OCI-LY1 (cell line): ENCODE measurements at regions not wholly inside any gene's neighbourhood (a gene's known extent, or its start where the extent isn't known, plus 50 kb on each side); places are given as distances from the start of the nearest gene placed in this dataset.

Experiments used
- H2AFZ ChIP-seq: fragments of 200-600 bp; sonication (generic), shearing (Covaris generic); 2 replicates; pipeline ENCODE4 v1.6.0; 2014; ENCODE audit warnings: antibody characterized with exemption, mild to moderate bottlenecking, low read length
- H3F3A ChIP-seq: fragments of 200-600 bp; sonication (generic), shearing (Covaris generic); 2 replicates; pipeline ENCODE4 v1.6.0; 2014; ENCODE audit warnings: mild to moderate bottlenecking, antibody characterized with exemption, low read length, moderate library complexity; ENCODE audit not compliant: insufficient read depth
- H3K27ac ChIP-seq: fragments of 200-600 bp; sonication (generic); 2 replicates; pipeline ENCODE4 v1.5.1; 2014; ENCODE audit warnings: low read length, mixed run types, mild to moderate bottlenecking, low read depth; ENCODE audit not compliant: poor library complexity, severe bottlenecking
- H3K27me3 ChIP-seq: fragments of 200-600 bp; sonication (generic); 2 replicates; pipeline ENCODE4 v1.6.0; 2014; ENCODE audit warnings: antibody characterized with exemption, mild to moderate bottlenecking, low read length, moderate library complexity; ENCODE audit not compliant: insufficient read depth
- H3K36me3 ChIP-seq: fragments of 200-600 bp; sonication (generic); 2 replicates; pipeline ENCODE4 v1.6.1; 2014; ENCODE audit warnings: mild to moderate bottlenecking, antibody characterized with exemption, low read length, moderate library complexity, mixed read lengths; ENCODE audit not compliant: insufficient read depth
- H3K4me1 ChIP-seq: fragments of 200-600 bp; sonication (generic); 2 replicates; pipeline ENCODE4 v1.5.1; 2014; ENCODE audit warnings: mild to moderate bottlenecking, low read length, moderate library complexity; ENCODE audit not compliant: insufficient read depth, severe bottlenecking
- H3K4me2 ChIP-seq: fragments of 200-600 bp; sonication (generic), shearing (Covaris generic); 2 replicates; pipeline ENCODE4 v1.6.1; 2014; ENCODE audit warnings: low read length
- H3K4me3 ChIP-seq: fragments of 200-600 bp; sonication (generic); 2 replicates; pipeline ENCODE4 v1.5.1; 2014; ENCODE audit warnings: low read length, low read depth, mild to moderate bottlenecking, mixed read lengths; ENCODE audit not compliant: poor library complexity, severe bottlenecking
- H3K79me2 ChIP-seq: fragments of 200-600 bp; shearing (Covaris generic); 2 replicates; pipeline ENCODE4 v1.6.1; 2016; ENCODE audit warnings: mixed run types, low read length, mixed read lengths; ENCODE audit not compliant: insufficient read depth
- H3K9ac ChIP-seq: fragments of 200-600 bp; sonication (generic), shearing (Covaris generic); 2 replicates; pipeline ENCODE4 v1.6.1; 2014; ENCODE audit warnings: mild to moderate bottlenecking, low read length, mixed read lengths
- H3K9me2 ChIP-seq: fragments of 200-600 bp; sonication (generic), shearing (Covaris generic); 2 replicates; pipeline ENCODE4 v1.6.1; 2014; ENCODE audit warnings: low read depth, mild to moderate bottlenecking, low read length, mixed read lengths
- H3K9me3 ChIP-seq: fragments of 200-600 bp; shearing (Covaris generic); 2 replicates; pipeline ENCODE4 v1.6.1; 2014; ENCODE audit warnings: low read length, mixed read lengths
- H4K20me1 ChIP-seq: fragments of 200-600 bp; sonication (generic), shearing (Covaris generic); 2 replicates; pipeline ENCODE4 v1.6.0; 2016; ENCODE audit warnings: mild to moderate bottlenecking, low read length; ENCODE audit not compliant: insufficient read depth
- CTCF ChIP-seq: fragments of 200-600 bp; sonication (generic), shearing (Covaris generic); IDR thresholded peaks from 2 replicates; pipeline ENCODE4 v1.5.1; 2017; ENCODE audit warnings: mild to moderate bottlenecking, antibody characterized with exemption, low read length, moderate library complexity, mixed read lengths
- EZH2 ChIP-seq: fragments of 200-600 bp; sonication (generic), shearing (Covaris generic); IDR thresholded peaks from 2 replicates; pipeline ENCODE4 v1.8.0; 2017; ENCODE audit warnings: borderline replicate concordance, mixed run types, mild to moderate bottlenecking, antibody characterized with exemption, low read length, moderate library complexity, mixed read lengths

- H3K9me2 ChIP-seq = no peaks in the 10 kb centered on the region
- no peak overlapping the region for H3K4me2 ChIP-seq
- no peak overlapping the region for H2AFZ ChIP-seq
- H3K9me3 ChIP-seq = no peaks in the 10 kb centered on the region
- no peaks in the 10 kb centered on the region for H4K20me1 ChIP-seq
- H3K4me3 ChIP-seq = no peak overlapping the region
- H3K9ac ChIP-seq = no peak overlapping the region
- no peaks in the 10 kb centered on the region for H3K4me1 ChIP-seq
- no peaks in the 10 kb centered on the region for H3K36me3 ChIP-seq
- no peaks in the 10 kb centered on the region for H3F3A ChIP-seq
- H3K27ac ChIP-seq = no peak overlapping the region
- TF ChIP-seq EZH2 (no peak), CTCF (no peak)
- no peaks in the 10 kb centered on the region for H3K27me3 ChIP-seq
- no peaks in the 10 kb centered on the region for H3K79me2 ChIP-seq
These were observed 256.9 kb upstream of the SESN3 start for GRCh38 chr11:95487938-95488337.

DNA sequence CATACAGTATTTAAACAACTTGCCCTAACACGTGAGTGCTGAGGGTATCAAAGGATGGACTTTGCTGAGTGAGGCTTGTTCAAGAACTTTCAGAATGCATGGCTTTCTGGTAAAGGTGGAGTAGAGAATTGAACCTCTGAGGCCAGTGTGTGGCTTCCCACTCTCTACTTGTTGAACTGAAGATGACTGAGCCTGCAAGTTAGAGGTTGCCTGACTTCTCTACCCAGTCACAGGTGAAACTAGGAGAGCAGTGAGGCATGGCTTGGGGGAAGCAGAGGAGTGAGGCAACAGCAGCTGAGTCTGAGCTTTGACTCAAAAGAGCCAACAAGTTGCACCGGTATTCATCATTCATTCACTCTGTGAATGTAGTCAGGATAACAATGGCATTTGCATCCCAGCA lies 256.4 kb upstream of the SESN3 start:
- no peak overlapping the region for H3K9ac ChIP-seq
- H3K4me2 ChIP-seq = no peak overlapping the region
- H3K36me3 ChIP-seq = no peaks in the 10 kb centered on the region
- TF ChIP-seq EZH2 (no peak), CTCF (no peak)
- no peaks in the 10 kb centered on the region for H3K9me3 ChIP-seq
- no peak overlapping the region for H3K27ac ChIP-seq
- H2AFZ ChIP-seq = no peak overlapping the region
- no peaks in the 10 kb centered on the region for H4K20me1 ChIP-seq
- H3K4me1 ChIP-seq = no peaks in the 10 kb centered on the region
- no peaks in the 10 kb centered on the region for H3F3A ChIP-seq
- H3K27me3 ChIP-seq = no peaks in the 10 kb centered on the region
- H3K9me2 ChIP-seq = no peaks in the 10 kb centered on the region
- H3K4me3 ChIP-seq = no peak overlapping the region
- H3K79me2 ChIP-seq = no peaks in the 10 kb centered on the region

DNA sequence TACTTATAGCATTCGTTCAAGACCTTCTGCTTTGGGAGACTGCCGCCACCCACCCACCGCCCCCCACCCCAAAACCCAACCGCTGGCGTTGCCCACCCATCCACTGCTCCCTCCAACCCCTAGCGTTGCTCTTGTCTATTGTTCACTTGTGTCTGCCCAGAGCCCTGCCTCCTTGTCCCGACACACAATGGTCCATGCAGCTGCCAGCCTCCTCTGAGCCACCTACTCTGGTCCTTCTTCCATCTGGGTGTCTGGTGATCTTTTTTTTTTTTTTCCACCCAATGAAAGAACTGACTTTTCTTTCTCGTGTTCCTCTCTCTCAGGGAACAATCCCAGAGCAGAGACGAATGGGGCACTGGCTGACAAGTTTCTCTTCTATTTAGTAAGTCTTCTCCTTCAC lies 256.0 kb upstream of the SESN3 start:
- Histone ChIP-seq H3F3A (no peaks in the 10 kb centered on the region), H3K4me1 (no peaks in the 10 kb centered on the region), H2AFZ (no peak overlapping the region), H3K4me2 (no peak overlapping the region), H3K9me3 (no peaks in the 10 kb centered on the region), H3K9ac (no peak overlapping the region), H3K4me3 (no peak overlapping the region), H3K79me2 (no peaks in the 10 kb centered on the region), H3K9me2 (no peaks in the 10 kb centered on the region), H3K36me3 (no peaks in the 10 kb centered on the region), H3K27me3 (no peaks in the 10 kb centered on the region), H3K27ac (no peak overlapping the region), H4K20me1 (no peaks in the 10 kb centered on the region)
- no peak for TF ChIP-seq EZH2
- TF ChIP-seq CTCF = no peak
